Neural progenitor cell (in vitro differentiated cells): ENCODE measurements at regions not wholly inside any gene's neighbourhood (a gene's known extent, or its start where the extent isn't known, plus 50 kb on each side); places are given as distances from the start of the nearest gene placed in this dataset.
A peak's percentile ranks its signal among the peaks of the same experiment; 100 is the strongest.

ENCODE experiments used
- DNase-seq: peaks from one replicate; pipeline ENCODE4 v3.0.0-alpha.2; 2016; ENCODE audit warnings: low spot score
- H2AFZ ChIP-seq: fragments of 200-600 bp; sonication (generic); replicated peaks from 2 replicates; pipeline ENCODE4 v1.6.1; 2016; ENCODE audit warnings: antibody characterized with exemption
- H3F3A ChIP-seq: fragments of 200-600 bp; sonication (generic); 2 replicates; pipeline ENCODE4 v1.6.1; 2016; ENCODE audit warnings: antibody characterized with exemption, low read depth
- H3K27ac ChIP-seq: fragments of 200-600 bp; sonication (generic); 2 replicates; pipeline ENCODE4 v1.5.1; 2016; ENCODE audit warnings: mild to moderate bottlenecking
- H3K27me3 ChIP-seq: fragments of 200-600 bp; sonication (generic); 2 replicates; pipeline ENCODE4 v1.6.1; 2016; ENCODE audit warnings: mild to moderate bottlenecking, moderate library complexity
- H3K36me3 ChIP-seq: fragments of 200-600 bp; sonication (generic); 2 replicates; pipeline ENCODE4 v1.5.1; 2016
- H3K4me1 ChIP-seq: fragments of 200-600 bp; sonication (generic); 2 replicates; pipeline ENCODE4 v1.6.1; 2016; ENCODE audit warnings: mixed run types
- H3K4me2 ChIP-seq: fragments of 200-600 bp; sonication (generic); 2 replicates; pipeline ENCODE4 v1.6.1; 2016
- H3K4me3 ChIP-seq: fragments of 200-600 bp; sonication (generic); 2 replicates; pipeline ENCODE4 v1.5.1; 2016
- H3K79me2 ChIP-seq: fragments of 200-600 bp; sonication (generic); 2 replicates; pipeline ENCODE4 v1.6.1; 2016; ENCODE audit warnings: low read depth
- H3K9ac ChIP-seq: fragments of 200-600 bp; sonication (generic); 2 replicates; pipeline ENCODE4 v1.6.1; 2016
- H3K9me3 ChIP-seq: fragments of 200-600 bp; sonication (generic); 2 replicates; pipeline ENCODE4 v1.5.1; 2016; ENCODE audit warnings: low read depth
- H4K20me1 ChIP-seq: fragments of 200-600 bp; sonication (generic); 2 replicates; pipeline ENCODE4 v1.6.1; 2016; ENCODE audit warnings: low read depth
- H3K27ac Mint-ChIP-seq: 3 replicates; pipeline ENCODE4 v1.8.0; 2021; ENCODE audit warnings: mixed read lengths
- H3K27me3 Mint-ChIP-seq: 2 replicates; pipeline ENCODE4 v1.8.0; 2022; ENCODE audit warnings: low read depth, mild to moderate bottlenecking, inconsistent platforms, moderate library complexity, mixed read lengths; ENCODE audit not compliant: insufficient read depth
- H3K36me3 Mint-ChIP-seq: 3 replicates; pipeline ENCODE4 v1.8.0; 2021; ENCODE audit warnings: mixed read lengths
- H3K4me1 Mint-ChIP-seq: 3 replicates; pipeline ENCODE4 v1.8.0; 2021; ENCODE audit warnings: mixed read lengths
- H3K4me3 Mint-ChIP-seq: 3 replicates; pipeline ENCODE4 v1.8.0; 2021; ENCODE audit warnings: mild to moderate bottlenecking, moderate library complexity, mixed read lengths
- H3K9me3 Mint-ChIP-seq: 3 replicates; pipeline ENCODE4 v1.8.0; 2020; ENCODE audit warnings: mixed read lengths
- CTCF ChIP-seq: fragments of 200-600 bp; sonication (generic); IDR thresholded peaks from 2 replicates; pipeline ENCODE4 v1.5.1; 2017; ENCODE audit warnings: antibody characterized with exemption, mild to moderate bottlenecking
- EZH2 ChIP-seq: fragments of 200-600 bp; sonication (generic); IDR thresholded peaks from 2 replicates; pipeline ENCODE4 v1.6.1; 2017; ENCODE audit warnings: antibody characterized with exemption, mild to moderate bottlenecking, moderate library complexity
- EZH2phosphoT487 ChIP-seq: fragments of 200-600 bp; sonication (generic); IDR thresholded peaks from 2 replicates; pipeline ENCODE4 v1.6.1; 2017; ENCODE audit warnings: antibody characterized with exemption

GRCh38 chr11:25350899-25351803 is 854.3 kb downstream of the LUZP2 start:
- no peaks in the 10 kb centered on the region for H3K36me3 ChIP-seq
- H4K20me1 ChIP-seq, result no peaks in the 10 kb centered on the region
- H3K27me3 ChIP-seq, result no peaks in the 10 kb centered on the region
- Mint-ChIP-seq H3K36me3 (no peaks in the 10 kb centered on the region), H3K4me1 (no peaks in the 10 kb centered on the region), H3K4me3 (no peak overlapping the region), H3K27me3 (no peaks in the 10 kb centered on the region), H3K9me3 (no peaks in the 10 kb centered on the region), H3K27ac (no peak overlapping the region)
- H3K4me1 ChIP-seq, result no peaks in the 10 kb centered on the region
- no peak overlapping the region for H3K9ac ChIP-seq
- H2AFZ ChIP-seq, result peak overlapping the region; percentile 57
- H3K4me2 ChIP-seq, result no peak overlapping the region
- no peaks in the 10 kb centered on the region for H3K79me2 ChIP-seq
- no peak for TF ChIP-seq EZH2
- no peak for TF ChIP-seq EZH2phosphoT487
- TF ChIP-seq CTCF, result no peak
- no peak overlapping the region for H3K4me3 ChIP-seq
- H3K27ac ChIP-seq, result no peak overlapping the region
- H3F3A ChIP-seq, result no peaks in the 10 kb centered on the region
- no peaks in the 10 kb centered on the region for H3K9me3 ChIP-seq
- DNase-seq, result no peak

DNA sequence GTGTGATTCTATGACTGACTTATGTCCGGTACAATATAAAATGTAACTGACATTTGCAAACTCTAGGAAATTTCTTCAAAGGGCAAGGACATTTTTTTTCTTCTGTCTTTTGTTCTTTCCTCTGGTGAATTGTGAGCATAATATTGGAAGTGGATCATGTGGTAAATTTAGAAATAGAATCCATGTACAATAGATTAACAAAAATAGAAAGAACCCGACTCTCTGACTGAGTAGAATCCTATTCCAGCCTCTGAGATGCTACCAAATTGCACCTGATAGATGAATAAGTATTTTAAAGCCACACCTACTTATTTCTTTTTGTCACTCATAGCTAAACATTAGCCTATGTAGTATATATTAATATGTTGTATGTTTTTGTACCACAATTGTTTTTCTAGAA is 860.3 kb downstream of the LUZP2 start:
- H3K79me2 ChIP-seq, result no peaks in the 10 kb centered on the region
- no peak for DNase-seq
- no peaks in the 10 kb centered on the region for H3K9me3 Mint-ChIP-seq

GRCh38 chr11:25377466-25377865 is 880.6 kb downstream of the LUZP2 start:
- H3K27ac Mint-ChIP-seq, result no peak overlapping the region
- no peaks in the 10 kb centered on the region for H3F3A ChIP-seq
- no peaks in the 10 kb centered on the region for H3K4me1 Mint-ChIP-seq
- no peaks in the 10 kb centered on the region for H3K9me3 Mint-ChIP-seq
- H3K36me3 Mint-ChIP-seq, result no peaks in the 10 kb centered on the region
- no peak overlapping the region for H3K9ac ChIP-seq
- TF ChIP-seq EZH2 (no peak), EZH2phosphoT487 (no peak), CTCF (no peak)
- H3K27me3 ChIP-seq, result no peaks in the 10 kb centered on the region
- no peaks in the 10 kb centered on the region for H3K4me1 ChIP-seq
- peaks cover 2% of the 10 kb centered on the region for H3K27me3 Mint-ChIP-seq
- no peak overlapping the region for H3K27ac ChIP-seq
- no peak for DNase-seq
- no peaks in the 10 kb centered on the region for H3K9me3 ChIP-seq
- no peak overlapping the region for H3K4me3 ChIP-seq
- no peaks in the 10 kb centered on the region for H3K36me3 ChIP-seq
- no peak overlapping the region for H3K4me3 Mint-ChIP-seq
- no peak overlapping the region for H2AFZ ChIP-seq
- H3K79me2 ChIP-seq, result no peaks in the 10 kb centered on the region
- no peaks in the 10 kb centered on the region for H4K20me1 ChIP-seq
- H3K4me2 ChIP-seq, result no peak overlapping the region

More for the DNA sequence above, 860.3 kb downstream of the LUZP2 start:
- Histone ChIP-seq H4K20me1 (no peaks in the 10 kb centered on the region), H3K4me2 (no peak overlapping the region), H2AFZ (no peak overlapping the region), H3K4me3 (no peak overlapping the region), H3K36me3 (no peaks in the 10 kb centered on the region), H3F3A (no peaks in the 10 kb centered on the region), H3K4me1 (no peaks in the 10 kb centered on the region), H3K9me3 (no peaks in the 10 kb centered on the region), H3K9ac (no peak overlapping the region), H3K27ac (no peak overlapping the region), H3K27me3 (no peaks in the 10 kb centered on the region)
- Mint-ChIP-seq H3K4me1 (no peaks in the 10 kb centered on the region), H3K27ac (no peak overlapping the region), H3K27me3 (no peaks in the 10 kb centered on the region), H3K4me3 (no peak overlapping the region), H3K36me3 (no peaks in the 10 kb centered on the region)
- no peak for TF ChIP-seq EZH2
- no peak for TF ChIP-seq CTCF
- TF ChIP-seq EZH2phosphoT487, result no peak
